ENCODE measurements at regions not wholly inside any gene's neighbourhood (a gene's known extent, or its start where the extent isn't known, plus 50 kb on each side); places are given as distances from the start of the nearest gene placed in this dataset.

DNA sequence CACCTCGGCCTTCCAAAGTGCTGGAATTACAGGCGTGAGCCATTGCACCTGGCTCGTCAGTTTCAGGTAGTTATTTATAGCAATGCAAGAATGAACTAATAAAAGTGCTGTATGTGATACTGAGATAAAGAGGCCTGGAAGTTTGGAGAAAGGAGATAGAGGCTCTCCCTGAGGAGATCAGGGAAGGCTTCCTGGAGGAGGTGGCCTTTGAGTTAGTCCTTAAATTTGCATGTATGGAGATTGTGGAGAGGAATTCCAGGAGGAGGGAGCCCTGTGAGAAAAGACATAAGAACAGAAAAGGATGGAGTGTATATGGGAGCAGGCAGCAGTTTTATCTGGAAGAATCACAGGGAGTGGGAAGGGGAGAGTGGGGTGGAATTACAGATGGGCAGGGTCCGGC lies 276.6 kb upstream of the EEF2KMT start:
- Histone ChIP-seq H3K9me3 (ENCODE audit: low read depth, low read length) (no peaks in the 10 kb centered on the region), H3K4me3 (no peak overlapping the region), H3K9ac (ENCODE audit: insufficient read length) (no peak overlapping the region), H3K36me3 (ENCODE audit: insufficient read depth, low read length) (no peaks in the 10 kb centered on the region), H3K27ac (no peak overlapping the region)
- no peak for DNase-seq (ENCODE audit: low read depth, low spot score)
- no peak for TF ChIP-seq FOXP2 (optimal IDR thresholded peaks at IDR 0.05; ENCODE audit: control extremely low read depth, extremely low read length, insufficient read depth)
- no peak for TF ChIP-seq EZH2 (IDR thresholded peaks at IDR 0.05)
- no peak for TF ChIP-seq POLR2AphosphoS5 (IDR thresholded peaks at IDR 0.05; ENCODE audit: borderline replicate concordance, low read depth, low read length)

DNA sequence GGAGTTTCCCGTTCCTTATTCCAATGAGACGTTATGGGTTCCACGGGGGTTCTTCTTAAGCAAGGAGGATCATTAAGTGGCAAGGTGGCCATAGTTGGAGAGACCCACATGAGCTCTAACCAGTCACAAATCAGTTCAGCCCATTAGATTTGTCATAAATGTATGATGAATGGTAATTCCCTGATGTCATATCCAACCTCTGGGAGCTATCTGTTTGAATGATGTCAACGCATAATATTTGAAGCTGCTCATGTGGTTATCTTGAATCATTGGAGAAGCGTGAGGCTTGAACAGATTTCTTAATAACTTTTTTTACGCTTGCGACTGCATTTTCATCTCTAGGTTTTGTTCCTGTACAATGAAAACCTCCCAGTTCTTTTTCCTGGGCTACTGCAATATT lies 270.4 kb upstream of the EEF2KMT start:
- Histone ChIP-seq H3K36me3 (ENCODE audit: insufficient read depth, low read length) (no peaks in the 10 kb centered on the region), H3K4me3 (no peak overlapping the region), H3K9me3 (ENCODE audit: low read depth, low read length) (no peaks in the 10 kb centered on the region), H3K27ac (no peak overlapping the region), H3K9ac (ENCODE audit: insufficient read length) (no peak overlapping the region)
- TF ChIP-seq FOXP2 (optimal IDR thresholded peaks at IDR 0.05; ENCODE audit: control extremely low read depth, extremely low read length, insufficient read depth) (no peak), EZH2 (IDR thresholded peaks at IDR 0.05) (no peak), POLR2AphosphoS5 (IDR thresholded peaks at IDR 0.05; ENCODE audit: borderline replicate concordance, low read depth, low read length) (no peak)
- no peak for DNase-seq (ENCODE audit: low read depth, low spot score)

DNA sequence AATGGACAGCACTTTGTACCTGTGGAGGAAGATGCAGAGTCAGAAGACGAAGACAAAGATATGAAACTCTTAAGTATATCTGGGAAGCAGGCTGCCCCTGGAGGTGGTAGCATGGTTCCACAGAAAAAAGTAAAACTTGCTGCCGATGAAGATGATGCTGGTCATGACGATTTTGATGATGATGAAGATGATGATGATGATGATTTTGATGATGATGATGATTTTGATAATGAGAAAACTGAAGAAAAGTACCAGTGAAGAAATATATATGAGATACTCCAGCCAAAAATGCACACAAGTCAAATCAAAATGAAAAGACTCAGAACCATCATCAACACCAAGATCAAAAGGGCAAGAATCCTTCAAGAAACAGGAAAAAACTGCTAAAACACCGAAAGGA lies 268.5 kb upstream of the EEF2KMT start:
- Histone ChIP-seq H3K27ac (no peak overlapping the region), H3K9ac (ENCODE audit: insufficient read length) (no peak overlapping the region)

DNA sequence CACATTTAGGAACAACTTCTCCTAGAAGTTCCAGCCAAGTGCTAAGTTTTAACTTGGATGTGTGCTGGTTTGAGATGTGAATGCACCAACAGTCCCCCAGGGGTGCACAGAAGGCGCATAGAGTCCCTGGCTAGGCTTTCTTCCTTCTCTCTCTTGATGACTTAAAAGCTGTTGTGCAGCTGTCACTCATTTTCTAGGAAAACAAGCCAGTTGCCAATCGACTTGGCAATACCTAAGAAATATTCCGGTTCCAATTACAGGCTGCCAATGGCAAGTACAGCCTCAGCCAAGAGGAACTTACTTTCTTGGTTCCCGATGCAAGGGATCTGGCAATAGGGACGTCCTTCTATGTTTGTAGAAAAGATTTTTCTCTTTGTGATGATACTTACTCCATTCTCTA lies 266.6 kb upstream of the EEF2KMT start:
- no peak overlapping the region for H3K9ac ChIP-seq (ENCODE audit: insufficient read length)
- no peak overlapping the region for H3K27ac ChIP-seq
- no peaks in the 10 kb centered on the region for H3K36me3 ChIP-seq (ENCODE audit: insufficient read depth, low read length)
- DNase-seq (ENCODE audit: low read depth, low spot score): no peak
- H3K4me3 ChIP-seq: no peak overlapping the region
- no peaks in the 10 kb centered on the region for H3K9me3 ChIP-seq (ENCODE audit: low read depth, low read length)
- TF ChIP-seq EZH2 (IDR thresholded peaks at IDR 0.05): no peak
- TF ChIP-seq POLR2AphosphoS5 (IDR thresholded peaks at IDR 0.05; ENCODE audit: borderline replicate concordance, low read depth, low read length): no peak
- TF ChIP-seq FOXP2 (optimal IDR thresholded peaks at IDR 0.05; ENCODE audit: control extremely low read depth, extremely low read length, insufficient read depth): no peak

More for the DNA sequence above, 268.5 kb upstream of the EEF2KMT start:
- H3K9me3 ChIP-seq (ENCODE audit: low read depth, low read length): no peaks in the 10 kb centered on the region
- no peak overlapping the region for H3K4me3 ChIP-seq
- TF ChIP-seq FOXP2 (optimal IDR thresholded peaks at IDR 0.05; ENCODE audit: control extremely low read depth, extremely low read length, insufficient read depth) (no peak), POLR2AphosphoS5 (IDR thresholded peaks at IDR 0.05; ENCODE audit: borderline replicate concordance, low read depth, low read length) (no peak), EZH2 (IDR thresholded peaks at IDR 0.05) (no peak)
- no peak for DNase-seq (ENCODE audit: low read depth, low spot score)
- H3K36me3 ChIP-seq (ENCODE audit: insufficient read depth, low read length): no peaks in the 10 kb centered on the region

DNA sequence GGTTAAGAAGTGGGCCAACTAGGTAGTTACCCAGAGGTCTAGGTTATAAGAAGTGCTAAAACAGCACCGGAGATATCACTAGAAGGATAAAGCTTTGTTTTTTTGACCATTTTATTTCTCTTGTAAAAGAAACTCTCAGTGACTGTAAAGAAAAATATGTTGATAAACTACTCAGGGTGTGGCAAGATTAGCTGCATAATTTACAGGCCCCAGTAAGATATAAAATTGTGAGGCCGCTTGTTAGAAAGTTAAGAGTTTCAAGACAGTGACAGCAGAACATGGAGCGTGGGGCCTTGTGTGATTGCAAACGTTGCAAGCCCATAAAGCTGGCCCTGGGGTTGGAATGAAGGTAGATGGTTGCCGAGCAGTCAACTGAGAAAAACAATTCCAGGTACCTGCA lies 263.7 kb upstream of the EEF2KMT start:
- TF ChIP-seq POLR2AphosphoS5 (IDR thresholded peaks at IDR 0.05; ENCODE audit: borderline replicate concordance, low read depth, low read length): no peak
- TF ChIP-seq FOXP2 (optimal IDR thresholded peaks at IDR 0.05; ENCODE audit: control extremely low read depth, extremely low read length, insufficient read depth): no peak
- TF ChIP-seq EZH2 (IDR thresholded peaks at IDR 0.05): no peak
- no peak overlapping the region for H3K4me3 ChIP-seq
- no peaks in the 10 kb centered on the region for H3K36me3 ChIP-seq (ENCODE audit: insufficient read depth, low read length)
- H3K27ac ChIP-seq: no peak overlapping the region
- no peak for DNase-seq (ENCODE audit: low read depth, low spot score)
- no peak overlapping the region for H3K9ac ChIP-seq (ENCODE audit: insufficient read length)
- H3K9me3 ChIP-seq (ENCODE audit: low read depth, low read length): no peaks in the 10 kb centered on the region

DNA sequence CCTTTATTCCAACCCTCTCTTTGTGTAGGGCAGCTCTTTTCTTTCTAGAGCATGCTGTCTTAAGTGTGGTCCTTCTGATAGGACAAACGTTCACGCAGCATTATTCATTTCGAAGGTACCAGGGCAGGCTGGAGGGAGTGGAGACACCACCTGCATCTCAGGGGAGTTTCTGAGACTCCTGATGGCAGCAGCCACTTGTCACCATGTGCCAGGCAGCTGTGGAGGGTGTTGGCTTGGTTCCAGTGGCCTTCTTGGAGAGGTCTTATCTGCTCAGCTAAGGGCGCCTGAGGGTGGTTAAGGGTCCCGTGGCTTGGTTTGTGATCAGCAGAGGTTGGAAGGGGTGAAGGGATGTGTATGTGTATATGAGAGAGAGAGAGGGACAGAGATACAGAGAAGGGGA lies 257.1 kb upstream of the EEF2KMT start:
- TF ChIP-seq FOXP2 (optimal IDR thresholded peaks at IDR 0.05; ENCODE audit: control extremely low read depth, extremely low read length, insufficient read depth) (no peak), POLR2AphosphoS5 (IDR thresholded peaks at IDR 0.05; ENCODE audit: borderline replicate concordance, low read depth, low read length) (no peak), EZH2 (IDR thresholded peaks at IDR 0.05) (no peak)
- H3K4me3 ChIP-seq: no peak overlapping the region
- H3K36me3 ChIP-seq (ENCODE audit: insufficient read depth, low read length): no peaks in the 10 kb centered on the region
- H3K9ac ChIP-seq (ENCODE audit: insufficient read length): no peak overlapping the region
- H3K9me3 ChIP-seq (ENCODE audit: low read depth, low read length): no peaks in the 10 kb centered on the region
- no peak for DNase-seq (ENCODE audit: low read depth, low spot score)
- no peak overlapping the region for H3K27ac ChIP-seq

DNA sequence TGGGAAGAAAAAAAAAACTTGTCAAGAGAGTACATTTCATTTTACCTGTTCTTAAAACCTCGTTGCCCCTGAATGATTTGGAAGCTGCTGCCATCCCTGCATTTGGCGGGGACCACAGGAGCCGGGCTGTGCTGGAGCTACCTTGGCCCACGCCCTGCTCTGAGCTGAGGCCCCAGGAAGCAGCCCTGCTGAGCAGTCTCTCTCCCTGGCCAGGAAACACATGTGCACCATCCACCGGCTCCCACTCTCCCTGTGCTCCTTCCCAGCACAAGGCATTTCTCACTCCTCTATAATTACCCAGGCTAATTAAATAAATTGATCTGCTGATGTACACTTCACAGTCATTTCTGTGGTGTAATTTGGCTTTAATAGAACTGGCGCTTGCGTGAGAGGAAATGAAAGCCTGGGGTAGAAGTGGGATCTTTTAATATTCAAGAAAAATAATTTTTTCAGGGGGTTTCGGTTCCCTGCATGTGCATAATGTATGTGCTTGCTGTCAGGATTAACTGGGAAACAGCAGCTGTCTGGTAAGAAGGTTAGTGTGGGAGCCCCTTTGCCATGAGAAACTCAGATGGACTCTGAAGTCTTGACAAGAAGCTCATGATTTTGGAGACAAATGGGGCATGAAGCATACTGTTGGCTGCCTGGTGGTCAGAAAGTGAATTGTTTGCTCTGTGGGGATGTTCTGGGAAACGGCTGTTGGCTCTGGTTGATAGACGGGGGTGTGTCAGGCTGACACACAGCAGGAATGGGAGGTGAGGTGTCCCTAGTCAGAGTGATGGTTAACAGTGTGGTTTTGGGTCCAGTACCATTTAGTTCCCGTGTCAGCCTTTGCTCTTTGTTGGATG lies 252.3 kb upstream of the EEF2KMT start:
- TF ChIP-seq EZH2 (IDR thresholded peaks at IDR 0.05): no peak
- no peak for TF ChIP-seq FOXP2 (optimal IDR thresholded peaks at IDR 0.05; ENCODE audit: control extremely low read depth, extremely low read length, insufficient read depth)
- TF ChIP-seq POLR2AphosphoS5 (IDR thresholded peaks at IDR 0.05; ENCODE audit: borderline replicate concordance, low read depth, low read length): no peak
- H3K36me3 ChIP-seq (ENCODE audit: insufficient read depth, low read length): no peaks in the 10 kb centered on the region
- no peak overlapping the region for H3K4me3 ChIP-seq
- no peak overlapping the region for H3K9ac ChIP-seq (ENCODE audit: insufficient read length)
- H3K9me3 ChIP-seq (ENCODE audit: low read depth, low read length): no peaks in the 10 kb centered on the region
- no peak overlapping the region for H3K27ac ChIP-seq
- DNase-seq (ENCODE audit: low read depth, low spot score): no peak

DNA sequence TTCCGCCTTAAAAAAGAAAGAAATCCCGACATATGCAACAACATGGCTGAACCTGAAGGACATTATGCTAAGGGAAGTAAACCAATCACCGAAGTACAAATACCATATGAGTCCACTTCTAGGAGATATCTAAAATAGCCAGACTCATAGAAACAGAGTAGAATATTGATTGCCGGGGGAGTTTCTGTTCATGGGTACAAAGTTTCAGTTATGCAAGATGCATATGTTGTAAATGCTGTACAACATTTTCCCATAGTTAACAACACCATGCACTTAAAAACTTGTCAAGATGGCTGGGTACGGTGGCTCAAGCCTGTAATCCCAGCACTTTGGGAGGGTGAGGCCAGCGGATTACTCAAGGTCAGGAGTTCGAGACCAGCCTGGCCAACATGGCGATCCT lies 251.5 kb upstream of the EEF2KMT start:
- Histone ChIP-seq H3K9me3 (ENCODE audit: low read depth, low read length) (no peaks in the 10 kb centered on the region), H3K36me3 (ENCODE audit: insufficient read depth, low read length) (no peaks in the 10 kb centered on the region), H3K4me3 (no peak overlapping the region), H3K9ac (ENCODE audit: insufficient read length) (no peak overlapping the region), H3K27ac (no peak overlapping the region)
- no peak for TF ChIP-seq FOXP2 (optimal IDR thresholded peaks at IDR 0.05; ENCODE audit: control extremely low read depth, extremely low read length, insufficient read depth)
- no peak for TF ChIP-seq EZH2 (IDR thresholded peaks at IDR 0.05)
- TF ChIP-seq POLR2AphosphoS5 (IDR thresholded peaks at IDR 0.05; ENCODE audit: borderline replicate concordance, low read depth, low read length): no peak
- no peak for DNase-seq (ENCODE audit: low read depth, low spot score)

Data from SK-N-MC (cell line).